ENCODE measurements at regions not wholly inside any gene's neighbourhood (a gene's known extent, or its start where the extent isn't known, plus 50 kb on each side); places are given as distances from the start of the nearest gene placed in this dataset.

GRCh38 chr14:101017209-101017608 is 113.7 kb upstream of the RTL1 start:
- Mint-ChIP-seq H3K9me3 (peaks cover 35% of the 10 kb centered on the region), H3K4me3 (no peak overlapping the region), H3K4me1 (peaks cover 11% of the 10 kb centered on the region), H3K27ac (no peak overlapping the region), H3K36me3 (ENCODE audit: low read depth) (peaks cover 8% of the 10 kb centered on the region), H3K27me3 (ENCODE audit: insufficient read depth, low read depth, poor library complexity) (peaks cover 5% of the 10 kb centered on the region)
- Histone ChIP-seq H3K4me2 (0 out of 2 replicates have a peak overlapping the region, but pooled peaks have one; percentile 12), H3K79me2 (replicated peaks; ENCODE audit: insufficient read depth) (no peaks in the 10 kb centered on the region), H3K4me3 (no peak overlapping the region), H3K4me1 (ENCODE audit: insufficient read depth) (0 out of 2 replicates have a peak, but pooled peaks cover 8% of the 10 kb centered on the region), H3K9me2 (ENCODE audit: insufficient read depth) (0 out of 2 replicates have a peak, but pooled peaks cover 3% of the 10 kb centered on the region), H2AFZ (no peak overlapping the region), H3K36me3 (ENCODE audit: insufficient read depth) (no peaks in the 10 kb centered on the region), H4K20me1 (replicated peaks; ENCODE audit: insufficient read depth) (no peaks in the 10 kb centered on the region), H3F3A (replicated peaks; ENCODE audit: low read depth) (no peaks in the 10 kb centered on the region), H3K27ac (ENCODE audit: low read depth) (no peak overlapping the region), H3K27me3 (ENCODE audit: insufficient read depth) (no peaks in the 10 kb centered on the region)
- no peak for DNase-seq (ENCODE audit: low spot score)
- TF ChIP-seq STAT1 (IDR thresholded peaks at IDR 0.05; ENCODE audit: unreplicated experiment) (no peak), REST (IDR thresholded peaks at IDR 0.05; ENCODE audit: unreplicated experiment) (no peak), POLR2AphosphoS5 (IDR thresholded peaks at IDR 0.05; ENCODE audit: low read depth) (no peak), EZH2 (IDR thresholded peaks at IDR 0.05; ENCODE audit: low read depth, unreplicated experiment) (no peak), JUNB (IDR thresholded peaks at IDR 0.05; ENCODE audit: unreplicated experiment) (no peak)
- TF ChIP-seq, protein P1, sequence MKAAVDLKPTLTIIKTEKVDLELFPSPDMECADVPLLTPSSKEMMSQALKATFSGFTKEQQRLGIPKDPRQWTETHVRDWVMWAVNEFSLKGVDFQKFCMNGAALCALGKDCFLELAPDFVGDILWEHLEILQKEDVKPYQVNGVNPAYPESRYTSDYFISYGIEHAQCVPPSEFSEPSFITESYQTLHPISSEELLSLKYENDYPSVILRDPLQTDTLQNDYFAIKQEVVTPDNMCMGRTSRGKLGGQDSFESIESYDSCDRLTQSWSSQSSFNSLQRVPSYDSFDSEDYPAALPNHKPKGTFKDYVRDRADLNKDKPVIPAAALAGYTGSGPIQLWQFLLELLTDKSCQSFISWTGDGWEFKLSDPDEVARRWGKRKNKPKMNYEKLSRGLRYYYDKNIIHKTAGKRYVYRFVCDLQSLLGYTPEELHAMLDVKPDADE (IDR thresholded peaks at IDR 0.05): no peak
- no peak for ATAC-seq

DNA sequence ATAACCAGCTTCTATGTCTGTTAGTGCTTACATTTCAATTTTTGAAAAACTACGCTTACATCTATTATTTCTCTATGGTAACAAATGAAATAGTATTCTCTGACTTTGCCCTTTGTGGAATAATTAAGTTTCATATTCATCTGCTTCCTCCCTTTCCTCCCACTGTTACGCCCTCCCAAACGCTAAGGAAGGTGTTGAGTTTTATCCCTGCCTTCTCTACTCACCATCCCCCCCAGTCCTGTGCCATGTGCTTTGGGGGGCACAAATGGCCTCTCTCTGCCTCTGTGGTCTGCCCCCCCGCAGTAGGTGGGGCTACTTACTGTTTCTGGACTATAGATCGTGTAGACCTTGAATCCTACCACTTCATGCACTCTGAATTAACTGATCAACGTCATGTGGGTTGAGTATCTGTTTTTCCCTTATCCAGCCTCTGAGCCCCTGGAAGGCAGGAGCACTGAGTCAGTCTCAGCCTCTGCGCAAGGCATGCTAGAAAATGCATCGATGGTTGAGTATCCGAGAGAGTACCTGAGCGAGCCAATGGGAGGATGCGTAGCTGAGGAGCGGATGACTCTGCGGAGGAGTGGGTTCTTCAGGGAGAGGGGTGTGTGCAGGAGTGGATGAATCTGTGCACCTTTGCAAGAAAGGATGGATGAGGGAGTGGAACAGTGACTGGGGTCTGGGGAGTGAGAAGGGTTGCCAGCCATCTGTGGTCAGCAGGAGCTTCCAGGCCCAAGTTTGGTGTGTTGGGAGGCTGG is 114.5 kb upstream of the RTL1 start:
- Histone ChIP-seq H2AFZ (0 out of 2 replicates have a peak overlapping the region, but pooled peaks have one; percentile 47), H3F3A (replicated peaks; ENCODE audit: low read depth) (no peaks in the 10 kb centered on the region), H3K4me1 (ENCODE audit: insufficient read depth) (0 out of 2 replicates have a peak, but pooled peaks cover 8% of the 10 kb centered on the region), H3K27me3 (ENCODE audit: insufficient read depth) (no peaks in the 10 kb centered on the region), H3K4me3 (no peak overlapping the region), H3K79me2 (replicated peaks; ENCODE audit: insufficient read depth) (no peaks in the 10 kb centered on the region), H3K4me2 (no peak overlapping the region), H4K20me1 (replicated peaks; ENCODE audit: insufficient read depth) (no peaks in the 10 kb centered on the region), H3K36me3 (ENCODE audit: insufficient read depth) (no peaks in the 10 kb centered on the region), H3K27ac (ENCODE audit: low read depth) (no peak overlapping the region), H3K9me2 (ENCODE audit: insufficient read depth) (no peaks in the 10 kb centered on the region)
- ATAC-seq (no peak), DNase-seq (ENCODE audit: low spot score) (no peak)
- Mint-ChIP-seq H3K4me1 (peaks cover 11% of the 10 kb centered on the region), H3K27me3 (ENCODE audit: insufficient read depth, low read depth, poor library complexity) (peaks cover 7% of the 10 kb centered on the region), H3K27ac (no peak overlapping the region), H3K36me3 (ENCODE audit: low read depth) (peaks cover 4% of the 10 kb centered on the region; the same call in 2 of the 3 replicates), H3K4me3 (no peak overlapping the region), H3K9me3 (peaks cover 37% of the 10 kb centered on the region)
- TF ChIP-seq, protein P2, sequence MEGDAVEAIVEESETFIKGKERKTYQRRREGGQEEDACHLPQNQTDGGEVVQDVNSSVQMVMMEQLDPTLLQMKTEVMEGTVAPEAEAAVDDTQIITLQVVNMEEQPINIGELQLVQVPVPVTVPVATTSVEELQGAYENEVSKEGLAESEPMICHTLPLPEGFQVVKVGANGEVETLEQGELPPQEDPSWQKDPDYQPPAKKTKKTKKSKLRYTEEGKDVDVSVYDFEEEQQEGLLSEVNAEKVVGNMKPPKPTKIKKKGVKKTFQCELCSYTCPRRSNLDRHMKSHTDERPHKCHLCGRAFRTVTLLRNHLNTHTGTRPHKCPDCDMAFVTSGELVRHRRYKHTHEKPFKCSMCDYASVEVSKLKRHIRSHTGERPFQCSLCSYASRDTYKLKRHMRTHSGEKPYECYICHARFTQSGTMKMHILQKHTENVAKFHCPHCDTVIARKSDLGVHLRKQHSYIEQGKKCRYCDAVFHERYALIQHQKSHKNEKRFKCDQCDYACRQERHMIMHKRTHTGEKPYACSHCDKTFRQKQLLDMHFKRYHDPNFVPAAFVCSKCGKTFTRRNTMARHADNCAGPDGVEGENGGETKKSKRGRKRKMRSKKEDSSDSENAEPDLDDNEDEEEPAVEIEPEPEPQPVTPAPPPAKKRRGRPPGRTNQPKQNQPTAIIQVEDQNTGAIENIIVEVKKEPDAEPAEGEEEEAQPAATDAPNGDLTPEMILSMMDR (conservative IDR thresholded peaks at IDR 0.05; ENCODE audit: low read depth in 2 of 2): no peak
